ENCODE measurements at regions not wholly inside any gene's neighbourhood (a gene's known extent, or its start where the extent isn't known, plus 50 kb on each side); places are given as distances from the start of the nearest gene placed in this dataset.

GRCh38 chr2:7530001-7530400, 612.8 kb downstream of the RNF144A start:
- no peak for TF ChIP-seq EP300 (IDR thresholded peaks at IDR 0.05)
- no peak for TF ChIP-seq CTCF (IDR thresholded peaks at IDR 0.05)
- no peak for TF ChIP-seq POLR2AphosphoS5 (IDR thresholded peaks at IDR 0.05)
